ENCODE measurements at regions not wholly inside any gene's neighbourhood (a gene's known extent, or its start where the extent isn't known, plus 50 kb on each side); places are given as distances from the start of the nearest gene placed in this dataset.

DNA sequence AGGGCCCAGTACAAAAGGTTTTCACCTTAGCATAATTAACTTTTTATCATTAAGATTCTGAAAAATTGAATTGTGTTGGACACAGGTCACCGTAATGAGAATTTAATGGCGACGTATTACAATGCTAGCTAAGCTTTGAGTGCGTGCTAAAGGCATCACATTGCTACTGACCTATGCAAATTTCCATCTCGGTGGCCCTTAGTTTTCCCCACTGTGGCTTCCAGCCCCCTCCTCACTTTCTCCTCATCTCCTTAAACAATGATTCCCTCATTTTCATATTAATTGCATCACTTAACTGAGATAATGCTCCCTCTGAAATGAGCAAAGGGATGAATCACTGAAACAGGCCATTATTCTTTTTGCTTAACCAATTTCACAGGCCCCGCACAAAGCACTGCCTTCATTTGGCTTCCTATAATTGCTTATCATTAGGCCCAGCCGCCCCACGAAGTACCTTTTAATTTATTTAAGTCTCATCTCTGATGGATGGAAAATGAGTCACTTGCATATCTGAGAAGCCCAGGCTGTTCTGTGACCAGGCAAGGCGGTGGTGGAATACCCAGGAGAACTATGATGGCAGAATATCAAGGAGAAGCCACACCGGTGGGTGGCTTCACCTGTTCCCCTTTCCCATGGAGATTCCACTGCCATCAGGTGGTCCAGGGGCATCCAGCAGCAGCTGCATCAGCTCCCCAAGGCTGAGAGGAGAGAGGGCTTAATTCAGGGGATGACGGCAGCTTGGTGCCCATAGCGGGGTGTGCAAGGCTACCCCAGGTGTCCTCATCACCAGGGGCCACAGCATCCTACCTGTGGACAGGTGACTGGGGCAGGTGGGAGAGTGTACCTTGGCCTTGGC is 223.8 kb upstream of the BOD1L1 start:
- no peak for DNase-seq

DNA sequence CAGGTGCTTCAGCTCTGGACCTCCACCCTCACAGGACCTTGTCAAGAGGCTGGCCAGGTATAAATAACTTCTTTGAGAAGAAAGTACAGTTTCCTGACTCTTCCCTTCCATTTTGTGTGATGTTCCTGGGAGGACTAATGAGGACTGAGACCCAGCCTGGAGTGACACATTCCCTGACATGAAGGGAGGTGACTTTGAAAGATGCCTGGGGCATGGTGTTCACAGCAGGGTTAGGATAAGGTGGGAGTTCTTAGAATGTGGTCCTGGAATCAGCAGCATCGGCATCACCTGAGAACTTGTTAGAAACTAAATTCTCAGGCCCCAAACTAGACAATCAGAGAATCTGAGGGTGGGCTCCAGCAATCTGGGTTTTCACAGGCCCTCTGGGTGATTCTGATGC is 224.9 kb upstream of the BOD1L1 start:
- no peak for DNase-seq

DNA sequence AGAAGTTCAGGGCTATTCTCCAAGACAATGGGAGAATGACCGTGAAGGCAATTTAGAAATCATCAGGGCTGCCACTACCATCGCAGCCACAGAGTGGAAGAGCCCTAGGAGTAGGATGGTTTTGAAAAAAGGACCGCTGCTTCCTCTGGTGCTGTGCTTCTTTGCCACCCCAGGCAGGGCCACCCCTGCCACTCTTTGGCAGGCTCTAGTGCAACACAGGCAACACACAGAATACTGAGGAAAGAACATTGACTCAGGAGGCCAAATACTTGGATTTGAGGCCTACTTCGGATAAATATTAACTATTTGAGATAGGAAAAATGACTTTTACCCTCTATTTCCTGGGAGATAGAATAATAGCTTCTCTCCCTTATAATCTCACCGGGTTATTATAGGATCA is 228.9 kb upstream of the BOD1L1 start:
- no peak for DNase-seq

DNA sequence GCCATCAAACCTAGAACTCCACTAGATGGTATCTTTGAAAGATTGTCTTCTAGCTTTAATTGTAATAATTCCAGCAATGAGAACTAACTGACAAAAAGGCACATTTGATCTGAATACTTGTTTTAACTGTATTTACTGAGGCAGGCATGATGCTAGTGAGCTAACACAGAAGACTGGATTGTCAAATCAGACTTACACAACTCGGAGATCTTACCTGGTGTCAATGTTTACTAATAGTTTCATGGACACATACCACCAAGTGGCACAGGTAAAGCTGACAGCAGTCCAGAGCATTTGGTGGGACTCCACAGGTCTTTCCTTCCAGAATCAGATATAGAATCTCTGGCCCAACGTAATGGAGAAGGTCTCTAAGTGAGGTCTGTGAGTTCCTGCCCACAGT is 229.9 kb upstream of the BOD1L1 start:
- DNase-seq: no peak

DNA sequence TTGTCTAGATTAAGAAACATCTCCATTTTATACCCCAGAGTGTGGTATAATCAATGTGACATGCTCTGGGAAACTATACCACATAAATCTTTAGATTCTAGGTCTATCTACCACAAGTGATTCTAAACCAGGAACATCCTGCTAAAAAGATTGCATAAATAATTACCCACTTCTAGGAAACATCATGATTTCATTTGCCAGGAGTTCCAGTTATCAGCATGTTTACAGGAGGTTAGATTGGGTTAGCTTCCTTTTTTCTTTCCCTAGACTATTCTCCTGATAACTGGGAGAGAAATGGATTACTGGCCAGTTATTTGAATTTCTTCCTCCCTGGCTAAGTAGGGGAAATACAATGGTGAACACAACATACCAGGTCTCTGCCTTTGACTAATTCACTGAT is 230.3 kb upstream of the BOD1L1 start:
- no peak for DNase-seq

DNA sequence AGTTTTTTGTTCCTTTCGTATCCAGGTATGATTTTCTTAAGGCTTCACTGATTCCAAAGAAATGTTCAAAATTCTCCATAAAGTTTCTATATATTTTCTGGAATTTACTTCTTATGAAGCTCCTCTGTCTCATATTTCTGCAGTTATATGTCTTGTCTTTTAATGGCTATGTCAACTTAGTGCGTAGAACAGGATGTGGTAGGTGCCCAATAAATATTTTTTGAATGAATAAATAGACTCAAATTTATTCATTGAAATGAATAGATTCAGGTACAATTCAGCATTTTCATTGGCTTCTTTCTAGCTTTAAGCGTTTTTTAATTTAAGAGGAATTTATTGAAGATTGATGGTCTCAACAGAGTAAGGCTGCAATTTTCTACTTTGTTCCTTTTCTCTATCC is 231.9 kb upstream of the BOD1L1 start:
- no peak for DNase-seq

DNA sequence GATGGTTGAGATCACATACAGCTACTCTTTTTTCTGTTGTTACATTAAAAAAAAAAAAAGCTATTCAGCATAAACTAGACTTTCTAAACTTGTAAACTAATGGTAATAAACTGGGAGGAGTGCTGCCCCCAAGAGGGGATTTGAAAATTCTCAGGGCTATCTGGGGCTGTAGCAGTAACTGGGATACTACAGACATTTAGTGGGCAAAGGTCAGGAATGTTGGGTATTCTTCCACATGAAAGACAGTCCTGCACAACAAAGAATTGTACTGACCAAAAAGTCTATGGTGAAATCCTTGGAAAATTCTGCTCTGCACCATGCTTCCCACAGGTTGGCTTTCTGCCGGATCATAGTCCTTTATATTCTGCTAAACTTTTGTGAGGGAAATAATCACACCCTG is 232.6 kb upstream of the BOD1L1 start:
- no peak for DNase-seq

DNA sequence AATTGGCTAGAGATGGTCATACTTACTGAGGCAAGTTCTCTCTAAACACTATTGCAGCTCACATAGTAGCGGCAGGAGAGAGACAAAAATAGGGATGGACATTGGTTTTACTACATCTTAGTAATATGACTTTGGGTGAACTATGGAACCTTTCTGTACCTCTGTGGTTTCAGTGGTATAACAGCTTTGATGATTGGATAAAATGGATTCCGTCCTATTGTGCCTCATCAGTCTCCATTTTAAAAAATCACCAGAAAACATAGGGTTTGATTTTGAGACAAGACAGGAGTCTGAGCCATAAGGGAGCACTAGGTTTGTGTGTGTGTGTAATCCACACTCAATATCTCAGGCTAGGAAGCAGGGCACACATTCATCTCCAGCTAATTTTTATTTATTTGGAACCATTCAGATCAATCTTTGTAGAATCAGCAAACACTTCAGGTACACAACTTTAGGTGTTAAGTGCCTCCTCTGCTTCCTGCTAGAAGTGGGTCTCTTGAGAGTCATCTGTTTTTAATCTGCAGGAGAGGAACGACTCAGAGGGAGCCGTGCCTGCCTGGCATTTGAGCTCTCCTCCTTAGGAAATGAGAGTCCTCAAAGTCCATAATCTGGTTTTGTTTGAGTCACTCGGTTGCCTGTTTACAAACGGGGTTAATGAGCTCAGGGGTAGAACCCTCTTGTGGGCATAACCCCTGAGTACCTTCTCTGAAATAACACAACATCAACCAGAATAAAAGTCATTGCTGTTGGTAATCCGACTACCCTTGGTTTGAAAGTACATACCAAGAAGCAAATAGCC is 238.5 kb upstream of the BOD1L1 start:
- DNase-seq: no peak

DNA sequence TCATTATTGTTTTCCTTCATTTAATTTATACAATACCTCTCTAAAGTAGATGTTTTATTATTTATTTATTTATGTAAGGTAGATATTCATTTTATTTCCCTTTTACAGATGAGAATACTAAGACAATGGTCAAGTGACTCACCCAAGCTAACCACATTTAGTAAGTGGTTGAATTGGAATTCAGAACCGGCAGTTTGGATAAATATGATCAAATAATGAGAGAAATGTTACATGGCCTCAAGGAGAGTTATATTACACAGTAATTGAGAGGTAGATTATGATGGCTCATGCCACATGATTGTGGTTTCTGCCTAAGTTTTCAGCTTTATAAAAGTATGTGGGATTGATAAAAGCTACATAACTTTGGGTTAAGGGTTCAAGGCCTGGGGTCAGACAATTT is 239.4 kb upstream of the BOD1L1 start:
- DNase-seq: no peak

DNA sequence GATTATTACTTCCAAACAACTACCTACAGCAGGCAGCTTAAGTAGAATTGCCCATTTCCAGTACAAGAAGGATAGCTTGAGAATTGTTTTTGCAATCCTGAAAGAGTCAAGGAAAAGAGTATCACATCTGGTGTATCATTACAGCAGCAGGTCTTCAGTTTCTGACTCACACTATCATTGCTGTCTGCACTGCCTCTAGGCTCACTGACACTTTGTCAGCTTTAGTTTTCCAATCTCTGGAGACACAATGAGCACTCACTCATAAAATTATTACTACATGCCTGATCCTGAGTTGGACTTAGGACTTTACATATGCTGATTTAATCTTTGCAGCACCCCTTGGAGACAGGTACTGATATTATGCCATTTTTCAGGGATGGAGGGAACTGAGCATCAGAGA is 244.6 kb upstream of the BOD1L1 start:
- DNase-seq: no peak

DNA sequence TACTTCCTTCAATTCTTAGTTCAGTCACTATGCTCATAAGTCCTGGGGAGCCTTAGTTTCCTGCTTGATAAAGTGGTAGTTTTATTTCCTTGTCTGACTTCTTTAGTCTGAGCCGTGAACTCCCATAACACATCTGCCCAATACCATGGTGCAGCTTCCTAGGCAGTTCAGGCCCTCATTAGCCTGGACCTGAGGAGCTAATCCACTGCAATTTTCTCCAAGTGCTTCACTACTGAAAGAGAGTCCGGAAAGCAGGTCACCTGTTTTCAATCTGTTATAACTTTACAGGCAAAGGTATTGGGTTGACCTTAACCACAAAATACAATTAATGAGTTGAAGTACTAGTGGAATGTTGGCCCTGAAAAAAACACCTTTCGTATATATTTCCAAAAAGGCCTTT is 245.4 kb upstream of the BOD1L1 start:
- DNase-seq: no peak

DNA sequence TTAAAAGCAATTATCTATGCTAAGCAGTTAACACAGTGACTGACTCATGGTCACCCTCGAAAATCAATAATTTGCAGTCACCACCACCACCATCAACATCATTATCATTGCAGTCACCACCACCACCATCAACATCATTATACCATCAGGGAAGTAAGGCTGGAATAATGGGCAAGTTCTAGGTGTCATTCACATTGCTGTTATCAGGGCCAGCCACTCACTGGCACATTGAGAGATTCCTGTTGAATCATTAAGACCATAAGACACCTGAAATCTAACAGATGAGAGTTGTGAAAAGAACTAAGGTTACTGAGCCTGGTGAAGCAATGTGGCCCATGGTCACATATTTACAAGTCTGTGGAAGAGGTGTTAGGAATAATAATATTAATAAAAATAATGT is 247.7 kb upstream of the BOD1L1 start:
- DNase-seq: no peak

DNA sequence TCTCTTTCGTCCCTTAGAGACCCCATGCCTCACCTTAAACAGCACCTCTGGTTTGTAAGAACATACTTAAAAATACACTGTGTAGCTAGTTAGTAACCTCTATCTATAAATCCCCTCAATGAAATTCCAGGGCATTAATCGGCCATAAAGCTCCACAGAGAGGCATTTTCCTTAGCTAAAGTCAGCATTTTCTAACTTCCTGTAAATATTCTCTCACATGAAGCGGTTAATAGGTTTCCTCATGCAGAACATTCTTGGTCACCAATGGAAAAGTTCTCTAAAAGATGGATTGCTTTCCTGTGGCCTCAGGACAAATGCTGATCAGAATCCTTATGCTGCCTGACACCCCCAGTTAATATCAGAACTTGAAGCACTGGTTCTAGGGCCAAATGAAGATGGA is 248.6 kb upstream of the BOD1L1 start:
- DNase-seq: no peak

DNA sequence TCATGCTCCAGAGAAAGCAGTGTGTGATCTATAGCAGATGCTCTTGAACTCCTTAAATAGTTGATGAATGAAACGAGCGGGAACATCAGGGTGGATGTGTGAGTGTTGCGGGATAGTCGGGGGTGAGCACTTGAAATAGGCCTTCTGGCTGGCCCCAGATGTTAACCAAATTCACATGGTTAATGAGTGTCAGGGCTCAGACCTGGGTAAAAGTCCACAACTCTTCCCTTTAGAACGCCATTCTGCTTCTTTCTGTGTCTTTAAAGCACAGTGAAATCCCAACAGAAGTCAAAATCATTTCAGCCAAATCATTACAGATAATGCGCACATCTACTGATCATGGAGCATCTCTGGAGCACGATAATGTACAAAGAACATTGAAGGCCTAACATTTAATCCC is 249.4 kb upstream of the BOD1L1 start:
- DNase-seq: no peak

DNA sequence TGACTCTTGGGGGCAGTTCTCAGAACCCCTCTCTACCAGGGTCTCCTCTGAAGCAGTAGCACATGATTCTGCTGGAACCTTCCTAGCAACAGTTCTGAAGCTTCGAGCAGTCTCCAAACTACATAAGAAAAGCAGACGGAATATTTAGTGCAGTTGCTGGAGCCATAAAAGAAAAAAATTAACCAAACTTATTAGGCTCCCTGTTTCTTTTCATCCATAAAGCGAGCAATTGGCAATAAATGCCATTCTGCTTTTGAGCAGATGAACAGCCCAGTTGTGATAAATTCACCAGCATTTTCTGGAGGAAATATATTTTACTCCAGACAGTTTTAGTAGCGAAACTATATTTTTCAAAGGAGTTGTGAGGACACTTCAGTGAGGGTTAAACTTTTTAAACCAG is 250.1 kb upstream of the BOD1L1 start:
- no peak for DNase-seq

DNA sequence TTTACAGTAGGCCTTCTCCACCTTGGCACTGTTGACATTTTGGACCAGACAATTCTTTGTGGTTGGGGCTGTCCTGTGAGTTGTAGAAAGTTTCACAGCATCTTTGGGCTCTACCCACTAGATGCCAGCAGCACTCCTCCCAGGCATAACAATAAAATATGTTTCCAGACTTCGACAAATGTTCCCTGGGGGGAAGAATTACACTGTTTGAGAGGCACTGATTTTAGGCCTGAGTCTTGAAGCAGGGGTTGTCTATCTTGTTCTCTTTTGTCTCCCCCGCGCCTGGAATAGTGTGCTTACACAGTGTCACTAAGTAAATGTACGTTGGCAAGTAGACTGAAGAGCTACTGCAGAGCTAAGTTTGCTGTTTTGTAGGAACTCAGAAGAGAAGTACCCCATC is 254.4 kb upstream of the BOD1L1 start:
- no peak for DNase-seq

DNA sequence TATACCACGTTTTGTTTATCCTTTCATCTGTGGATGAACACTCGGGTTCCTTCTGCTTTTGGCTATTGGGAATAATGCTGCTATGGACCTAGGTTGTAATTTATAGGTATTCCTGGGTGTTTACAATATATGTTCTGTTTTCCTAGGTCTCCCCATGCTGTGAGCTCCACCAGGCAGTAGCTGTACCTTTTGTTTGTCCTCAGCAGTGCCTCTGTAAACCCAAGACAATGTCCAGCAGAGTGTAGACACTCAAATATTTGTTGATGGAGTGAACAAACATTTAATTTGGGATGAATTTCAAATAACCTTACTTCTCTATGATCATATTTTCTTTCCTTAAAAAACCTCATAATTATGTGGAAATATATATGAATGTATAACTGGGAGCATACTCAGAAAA is 259.5 kb upstream of the BOD1L1 start:
- no peak for DNase-seq

DNA sequence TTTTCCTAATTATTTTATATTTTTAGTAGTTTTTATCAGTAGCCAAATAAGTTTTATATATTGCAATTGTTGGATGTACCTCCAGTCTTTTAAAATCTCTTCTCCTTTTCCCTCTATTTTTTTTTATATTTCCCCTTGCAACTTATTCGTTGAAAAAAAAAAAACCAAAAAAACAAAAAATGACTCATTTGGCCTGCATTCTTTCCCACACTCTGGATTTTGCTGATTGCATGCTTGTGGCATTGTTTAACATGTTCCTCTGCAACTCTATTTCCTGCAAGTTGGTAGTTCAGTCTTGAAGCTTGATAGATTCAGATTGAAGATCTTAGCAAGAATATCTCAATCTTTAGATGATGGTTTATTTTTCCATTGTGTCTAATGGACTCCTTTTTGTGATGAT is 260.6 kb upstream of the BOD1L1 start:
- no peak for DNase-seq

DNA sequence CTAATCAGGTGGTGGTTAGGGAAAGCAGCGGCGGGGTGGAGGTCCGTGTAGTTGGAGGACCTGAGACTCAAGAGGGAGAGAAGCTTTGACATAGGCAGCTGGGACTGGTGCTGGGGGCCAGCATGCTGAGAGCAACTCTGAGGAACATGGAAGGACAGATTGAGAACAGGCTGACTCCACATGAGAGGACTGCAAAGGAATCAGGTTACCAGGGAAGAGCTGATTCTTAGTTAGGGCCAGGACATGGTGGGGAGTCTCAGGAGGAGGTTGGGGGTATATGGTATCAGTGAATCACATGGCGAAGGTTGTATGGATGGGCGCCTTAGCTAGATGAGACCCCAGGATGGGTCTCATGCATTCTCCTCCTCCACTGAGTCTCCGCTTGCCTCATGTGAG is 264.0 kb upstream of the BOD1L1 start:
- DNase-seq: no peak

DNA sequence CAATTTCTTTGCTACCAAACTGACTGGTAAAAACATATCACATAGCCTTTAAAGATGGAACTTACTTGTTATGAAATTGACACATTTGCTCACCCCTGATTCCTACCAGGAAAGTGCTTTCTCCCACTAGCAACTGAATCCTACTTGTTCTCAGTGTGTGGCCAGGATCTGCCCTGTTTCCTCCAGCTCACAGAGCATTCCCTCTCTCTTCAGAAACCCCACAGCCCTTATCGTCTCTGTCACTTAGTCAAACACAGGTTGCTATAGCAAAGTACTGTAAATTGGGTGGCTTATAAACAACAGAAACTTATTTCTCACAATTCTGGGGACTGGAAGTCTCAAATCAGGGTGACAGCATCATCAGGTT is 265.2 kb upstream of the BOD1L1 start:
- DNase-seq: no peak

DNA sequence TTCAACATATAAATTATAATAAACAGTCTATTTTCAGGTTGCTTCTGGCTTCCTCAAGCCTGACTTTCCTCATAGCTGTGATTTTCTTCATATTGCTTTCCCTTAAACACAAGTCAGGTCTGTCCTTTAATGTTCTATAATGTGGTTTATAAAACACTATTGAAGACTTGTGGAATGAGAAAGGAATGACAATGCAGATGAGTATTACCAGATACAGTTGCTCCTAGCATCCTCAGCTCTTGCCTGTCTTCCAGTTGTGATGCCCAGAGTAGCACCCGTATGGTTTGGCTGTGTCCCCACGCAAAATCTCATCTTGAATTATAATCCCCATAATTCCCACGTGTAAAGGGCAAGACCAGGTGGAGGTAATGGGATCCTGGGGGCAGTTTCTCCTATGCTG is 265.7 kb upstream of the BOD1L1 start:
- no peak for DNase-seq

DNA sequence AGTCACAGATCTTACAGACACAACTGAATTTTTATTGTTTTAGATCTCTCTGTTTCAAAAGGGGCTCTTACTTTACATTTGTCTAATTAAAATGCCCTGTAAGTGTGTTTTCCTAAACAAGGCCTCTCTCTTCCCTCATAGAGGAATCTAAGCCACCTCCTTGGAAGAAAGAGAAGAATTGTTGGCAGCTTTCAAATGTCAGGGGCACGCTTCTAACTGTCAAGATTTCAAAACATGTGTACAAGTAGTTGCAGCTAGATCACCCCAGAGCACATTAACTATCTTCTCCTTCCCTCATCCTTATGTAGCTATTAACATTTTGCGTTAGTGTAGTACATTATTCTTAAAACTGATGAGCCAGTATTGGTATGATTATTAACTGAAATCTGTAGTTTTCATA is 266.5 kb upstream of the BOD1L1 start:
- DNase-seq: no peak

DNA sequence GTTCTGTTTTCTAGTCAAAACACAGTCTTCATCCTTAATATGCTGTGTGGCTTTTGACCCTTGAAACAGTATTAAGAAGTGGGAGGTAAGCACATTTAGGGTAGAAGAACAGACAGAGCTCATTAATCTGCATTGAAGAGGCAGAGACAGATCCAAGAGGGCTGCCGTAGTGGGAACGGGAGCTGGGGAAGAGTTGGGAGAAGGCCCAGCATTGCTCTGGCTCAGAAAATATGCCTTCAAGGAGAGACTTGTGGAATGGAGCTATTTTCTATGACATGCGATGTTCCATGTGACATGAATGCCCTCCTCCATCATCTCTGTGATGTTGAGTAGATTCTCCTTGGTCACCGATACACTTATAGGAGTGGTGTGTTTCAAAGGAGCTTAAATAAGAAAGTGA is 273.3 kb upstream of the BOD1L1 start:
- no peak for DNase-seq

DNA sequence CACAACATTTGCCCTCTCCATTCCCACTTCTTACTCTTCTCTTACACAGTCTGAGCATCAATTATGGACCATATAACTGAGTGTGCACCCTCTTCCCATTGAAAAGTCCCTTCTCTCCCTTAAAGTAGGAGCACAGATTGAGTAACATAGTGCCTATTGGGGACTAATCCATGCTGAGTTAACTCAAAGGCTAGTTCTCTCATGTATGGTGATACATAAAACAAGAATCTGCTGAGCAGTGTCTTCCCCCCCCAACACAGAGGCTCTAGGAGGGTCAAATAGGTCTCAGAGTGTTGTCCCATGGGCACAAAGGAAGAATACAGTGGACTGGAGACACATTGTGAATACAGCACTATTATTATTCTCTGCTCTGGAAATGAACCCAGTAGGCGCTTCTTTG is 274.6 kb upstream of the BOD1L1 start:
- DNase-seq: no peak

DNA sequence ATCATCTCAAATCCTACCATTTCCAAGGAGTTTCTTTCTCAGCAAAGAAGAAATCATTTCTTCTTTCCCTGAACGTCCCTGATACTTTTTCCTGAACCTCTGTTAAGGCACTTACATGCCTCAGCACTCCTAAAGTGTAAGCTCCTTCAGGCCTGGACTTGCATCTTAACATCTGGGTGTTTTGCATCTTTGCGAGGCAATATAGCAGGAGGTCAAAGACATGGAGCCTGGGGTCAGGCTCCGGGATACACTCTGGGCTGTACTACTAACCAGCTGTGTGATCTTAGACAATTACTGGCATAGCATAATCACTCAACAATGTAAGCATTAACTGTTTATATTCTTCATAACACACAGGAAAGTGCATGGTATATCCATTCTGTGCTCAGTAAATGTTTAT is 275.5 kb upstream of the BOD1L1 start:
- DNase-seq: no peak
